ENCODE measurements at regions not wholly inside any gene's neighbourhood (a gene's known extent, or its start where the extent isn't known, plus 50 kb on each side); places are given as distances from the start of the nearest gene placed in this dataset.

- no peaks in the 10 kb centered on the region for H4K20me1 ChIP-seq (ENCODE audit: control insufficient read depth, insufficient read depth, low read length, poor library complexity, severe bottlenecking)
- ATAC-seq (ENCODE audit: low read depth) (no peak), DNase-seq (no peak)
- H3K4me1 ChIP-seq (ENCODE audit: control insufficient read depth in 2 of 2, insufficient read depth in 2 of 2, low read length in 2 of 2) = peaks cover 29% of the 10 kb centered on the region in 2 donors
- ChIA-PET POLR2A (interaction anchor here (1.7 to 1.8 kb wide), 2 partner anchors 10 to 20 kb away, joined by 4 read pairs; no protein-coding TSS in a partner anchor), CTCF (interaction anchor here (0.8 to 4.2 kb wide), 10 partner anchors 11 to 180 kb away, joined by 3 to 15 read pairs (median 3); no protein-coding TSS in a partner anchor)
- intact Hi-C loops (cut with micrococcal nuclease) = loop anchor here (2.0 kb wide), 1 partner anchor 19 kb away; no protein-coding TSS in a partner anchor
- WGBS (ENCODE audit: insufficient coverage) = 70% methylated on average over 1 of the region's 2 CpGs
- no peak overlapping the region for H3K9ac ChIP-seq (ENCODE audit: low read length)
- no peaks in the 10 kb centered on the region for H3K79me2 ChIP-seq (ENCODE audit: control insufficient read depth, insufficient read depth, low read length)
- no peaks in the 10 kb centered on the region for H3K27me3 Mint-ChIP-seq
- H3K4me3 ChIP-seq (ENCODE audit: control extremely low read depth in 1 of 5, extremely low read depth in 1 of 5, insufficient read depth in 1 of 5, low read depth in 2 of 5, low read length in 4 of 5) = no peak overlapping the region
- H3K9me3 ChIP-seq (ENCODE audit: control extremely low read depth in 1 of 3, control insufficient read depth in 2 of 3, insufficient read depth in 1 of 3, low read length in 2 of 3) = peaks cover 0 to 4% (median 4%) of the 10 kb centered on the region in 3 donors
- H2AFZ ChIP-seq (ENCODE audit: insufficient read depth, low read depth, low read length, poor library complexity, severe bottlenecking) = no peak overlapping the region
- H3K36me3 ChIP-seq (replicated peaks in 1 of 2; ENCODE audit: control extremely low read depth in 1 of 2, control insufficient read depth in 1 of 2, extremely low read depth in 1 of 2, insufficient read depth in 2 of 2, low read length in 1 of 2) = no peaks in the 10 kb centered on the region
- H3K4me3 Mint-ChIP-seq = no peak overlapping the region
- TF ChIP-seq, protein P1, sequence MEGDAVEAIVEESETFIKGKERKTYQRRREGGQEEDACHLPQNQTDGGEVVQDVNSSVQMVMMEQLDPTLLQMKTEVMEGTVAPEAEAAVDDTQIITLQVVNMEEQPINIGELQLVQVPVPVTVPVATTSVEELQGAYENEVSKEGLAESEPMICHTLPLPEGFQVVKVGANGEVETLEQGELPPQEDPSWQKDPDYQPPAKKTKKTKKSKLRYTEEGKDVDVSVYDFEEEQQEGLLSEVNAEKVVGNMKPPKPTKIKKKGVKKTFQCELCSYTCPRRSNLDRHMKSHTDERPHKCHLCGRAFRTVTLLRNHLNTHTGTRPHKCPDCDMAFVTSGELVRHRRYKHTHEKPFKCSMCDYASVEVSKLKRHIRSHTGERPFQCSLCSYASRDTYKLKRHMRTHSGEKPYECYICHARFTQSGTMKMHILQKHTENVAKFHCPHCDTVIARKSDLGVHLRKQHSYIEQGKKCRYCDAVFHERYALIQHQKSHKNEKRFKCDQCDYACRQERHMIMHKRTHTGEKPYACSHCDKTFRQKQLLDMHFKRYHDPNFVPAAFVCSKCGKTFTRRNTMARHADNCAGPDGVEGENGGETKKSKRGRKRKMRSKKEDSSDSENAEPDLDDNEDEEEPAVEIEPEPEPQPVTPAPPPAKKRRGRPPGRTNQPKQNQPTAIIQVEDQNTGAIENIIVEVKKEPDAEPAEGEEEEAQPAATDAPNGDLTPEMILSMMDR (IDR thresholded peaks at IDR 0.05) = no peak
- H3K4me2 ChIP-seq (replicated peaks; ENCODE audit: low read depth, low read length, poor library complexity, severe bottlenecking) = no peak overlapping the region
- H3K4me1 Mint-ChIP-seq = peaks cover 32% of the 10 kb centered on the region
- H3K9me3 Mint-ChIP-seq (ENCODE audit: insufficient read depth) = peaks cover 2% of the 10 kb centered on the region
- peak overlapping the region; percentile 63 for H3K27ac Mint-ChIP-seq
- peak overlapping the region; percentile 69 to 77 for H3K27ac ChIP-seq (ENCODE audit: low read length in 2 of 2)
- no peaks in the 10 kb centered on the region for H3K27me3 ChIP-seq (replicated peaks in 1 of 4; ENCODE audit: control extremely low read depth in 1 of 4, control insufficient read depth in 3 of 4, insufficient read depth in 4 of 4, low read length in 3 of 4)
Observed at GRCh38 chr11:35057926-35058668, 80.9 kb upstream of the CD44 start.

DNA sequence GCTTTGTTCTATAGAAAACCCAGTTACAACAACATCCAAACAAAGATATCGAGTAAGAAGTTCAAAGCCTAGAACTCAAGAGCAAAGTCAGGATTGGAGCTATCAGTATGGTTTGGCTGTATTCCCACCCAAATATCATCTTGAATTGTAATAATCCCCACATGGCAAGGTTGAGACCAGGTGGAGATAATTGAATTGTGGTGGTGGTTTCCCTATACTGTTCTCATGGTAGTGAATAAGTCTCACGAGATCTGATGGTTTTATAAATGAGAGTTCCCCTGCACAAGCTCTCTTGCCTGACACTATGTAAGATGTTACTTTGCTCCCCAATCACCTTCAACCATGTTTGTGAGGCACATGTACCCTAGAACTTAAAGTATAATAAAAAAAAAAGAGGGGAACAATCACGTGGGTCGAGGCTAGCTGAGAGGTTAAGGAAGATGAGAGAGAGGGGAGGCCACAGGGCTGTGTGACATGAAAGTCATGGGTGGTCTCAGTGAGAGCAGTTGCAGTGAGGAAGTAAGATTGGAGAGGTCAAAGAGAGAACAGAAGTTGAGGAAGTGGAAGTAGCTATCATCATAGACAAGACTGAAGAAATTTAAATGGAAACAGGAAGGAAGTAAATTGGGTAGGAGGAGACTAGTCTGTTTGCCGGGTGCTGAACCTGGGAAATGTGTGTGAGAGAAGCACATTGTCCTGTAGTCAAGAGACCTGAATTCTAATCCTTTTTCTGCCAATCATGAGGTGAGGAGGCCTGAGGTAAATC lies 80.1 kb upstream of the CD44 start:
- H2AFZ ChIP-seq (ENCODE audit: insufficient read depth, low read depth, low read length, poor library complexity, severe bottlenecking) = no peak overlapping the region
- peaks cover 29% of the 10 kb centered on the region in 2 donors for H3K4me1 ChIP-seq (ENCODE audit: control insufficient read depth in 2 of 2, insufficient read depth in 2 of 2, low read length in 2 of 2)
- no peaks in the 10 kb centered on the region for H4K20me1 ChIP-seq (ENCODE audit: control insufficient read depth, insufficient read depth, low read length, poor library complexity, severe bottlenecking)
- ATAC-seq (ENCODE audit: low read depth) (peak; percentile 85), DNase-seq (peak; percentile 73)
- H3K9me3 Mint-ChIP-seq (ENCODE audit: insufficient read depth) = peaks cover 2% of the 10 kb centered on the region
- ChIA-PET CTCF (interaction anchor here (0.6 to 4.2 kb wide), 13 partner anchors 10 to 179 kb away, joined by 3 to 15 read pairs (median 3); no protein-coding TSS in a partner anchor), POLR2A (interaction anchor here (1.7 kb wide), 1 partner anchor 19 kb away, joined by 4 read pairs; no protein-coding TSS in a partner anchor)
- intact Hi-C loops (cut with micrococcal nuclease) = loop anchor here (1.0 to 2.0 kb wide), 2 partner anchors 8 to 18 kb away; no protein-coding TSS in a partner anchor
- TF ChIP-seq, protein P1 (IDR thresholded peaks at IDR 0.05) = no peak
- TF ChIP-seq EZH2 (IDR thresholded peaks at IDR 0.05; ENCODE audit: borderline replicate concordance, insufficient read depth, low read depth, low read length, poor library complexity, severe bottlenecking) = no peak
- H3K27ac Mint-ChIP-seq = peak overlapping the region; percentile 63
- H3K27ac ChIP-seq (ENCODE audit: low read length in 2 of 2) = peak overlapping the region; percentile 69 to 77
- H3K27me3 ChIP-seq (replicated peaks in 1 of 4; ENCODE audit: control extremely low read depth in 1 of 4, control insufficient read depth in 3 of 4, insufficient read depth in 4 of 4, low read length in 3 of 4) = no peaks in the 10 kb centered on the region
- no peaks in the 10 kb centered on the region for H3K36me3 ChIP-seq (replicated peaks in 1 of 2; ENCODE audit: control extremely low read depth in 1 of 2, control insufficient read depth in 1 of 2, extremely low read depth in 1 of 2, insufficient read depth in 2 of 2, low read length in 1 of 2)
- peak overlapping the region; percentile 2 for H3K4me3 Mint-ChIP-seq
- H3K9ac ChIP-seq (ENCODE audit: low read length) = no peak overlapping the region
- peak overlapping the region; percentile 46 for H3K4me2 ChIP-seq (replicated peaks; ENCODE audit: low read depth, low read length, poor library complexity, severe bottlenecking)
- peaks cover 0 to 4% (median 4%) of the 10 kb centered on the region in 3 donors for H3K9me3 ChIP-seq (ENCODE audit: control extremely low read depth in 1 of 3, control insufficient read depth in 2 of 3, insufficient read depth in 1 of 3, low read length in 2 of 3)
- peaks cover 32% of the 10 kb centered on the region for H3K4me1 Mint-ChIP-seq
- H3K4me3 ChIP-seq (ENCODE audit: control extremely low read depth in 1 of 5, extremely low read depth in 1 of 5, insufficient read depth in 1 of 5, low read depth in 2 of 5, low read length in 4 of 5) = no peak overlapping the region
- H3K27me3 Mint-ChIP-seq = no peaks in the 10 kb centered on the region
- H3K79me2 ChIP-seq (ENCODE audit: control insufficient read depth, insufficient read depth, low read length) = no peaks in the 10 kb centered on the region
- 42% methylated on average over 3 of the region's 5 CpGs for WGBS (ENCODE audit: insufficient coverage)
